GM12864 (cell line): ENCODE measurements at regions not wholly inside any gene's neighbourhood (a gene's known extent, or its start where the extent isn't known, plus 50 kb on each side); places are given as distances from the start of the nearest gene placed in this dataset.

Source experiments
- DNase-seq: peaks from one replicate; pipeline ENCODE4 v3.0.0-alpha.2; 2011; ENCODE audit warnings: low read depth
- H3K4me3 ChIP-seq: 2 replicates; pipeline ENCODE4 v1.5.1; 2011; ENCODE audit warnings: mild to moderate bottlenecking, low read depth, low read length, control low read depth
- TF ChIP-seq, protein P1 (sequence below): IDR thresholded peaks from 2 replicates; pipeline ENCODE4 v1.5.1; 2011; ENCODE audit warnings: low read depth, mild to moderate bottlenecking, moderate library complexity, low read length, control low read depth, inconsistent platforms; ENCODE audit errors: missing control alignments

DNA sequence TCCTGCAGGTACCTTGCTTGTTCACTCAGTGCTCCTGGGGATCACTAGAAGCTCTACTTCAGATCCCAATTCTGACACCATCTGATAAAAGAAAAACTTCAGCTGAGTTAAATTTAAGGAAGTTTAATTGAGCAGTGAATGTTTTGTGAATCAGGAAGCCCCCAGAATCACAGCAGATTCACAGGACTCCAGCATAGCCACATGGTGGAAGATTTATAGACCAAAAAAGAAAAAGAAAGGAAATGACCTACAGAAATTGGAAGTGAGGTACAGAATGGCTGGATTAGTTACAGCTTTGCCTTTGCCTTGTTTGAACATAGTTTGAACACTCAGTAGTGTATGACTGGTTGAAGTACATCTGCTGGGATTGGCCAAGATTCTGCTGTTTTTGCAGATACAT, 182.7 kb upstream of the SCN7A start:
- H3K4me3 ChIP-seq: no peak overlapping the region
- TF ChIP-seq, protein P1, sequence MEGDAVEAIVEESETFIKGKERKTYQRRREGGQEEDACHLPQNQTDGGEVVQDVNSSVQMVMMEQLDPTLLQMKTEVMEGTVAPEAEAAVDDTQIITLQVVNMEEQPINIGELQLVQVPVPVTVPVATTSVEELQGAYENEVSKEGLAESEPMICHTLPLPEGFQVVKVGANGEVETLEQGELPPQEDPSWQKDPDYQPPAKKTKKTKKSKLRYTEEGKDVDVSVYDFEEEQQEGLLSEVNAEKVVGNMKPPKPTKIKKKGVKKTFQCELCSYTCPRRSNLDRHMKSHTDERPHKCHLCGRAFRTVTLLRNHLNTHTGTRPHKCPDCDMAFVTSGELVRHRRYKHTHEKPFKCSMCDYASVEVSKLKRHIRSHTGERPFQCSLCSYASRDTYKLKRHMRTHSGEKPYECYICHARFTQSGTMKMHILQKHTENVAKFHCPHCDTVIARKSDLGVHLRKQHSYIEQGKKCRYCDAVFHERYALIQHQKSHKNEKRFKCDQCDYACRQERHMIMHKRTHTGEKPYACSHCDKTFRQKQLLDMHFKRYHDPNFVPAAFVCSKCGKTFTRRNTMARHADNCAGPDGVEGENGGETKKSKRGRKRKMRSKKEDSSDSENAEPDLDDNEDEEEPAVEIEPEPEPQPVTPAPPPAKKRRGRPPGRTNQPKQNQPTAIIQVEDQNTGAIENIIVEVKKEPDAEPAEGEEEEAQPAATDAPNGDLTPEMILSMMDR: no peak
- no peak for DNase-seq

- DNase-seq: no peak
- TF ChIP-seq, protein P1: no peak
- H3K4me3 ChIP-seq: no peak overlapping the region
Observed at GRCh38 chr2:166675553-166675952, 181.5 kb upstream of the SCN7A start.

- TF ChIP-seq, protein P1: no peak
- H3K4me3 ChIP-seq: no peak overlapping the region
- no peak for DNase-seq
Observed at GRCh38 chr2:166673986-166674385, 179.9 kb upstream of the SCN7A start.

- DNase-seq: no peak
- no peak overlapping the region for H3K4me3 ChIP-seq
- TF ChIP-seq, protein P1: no peak
Observed at GRCh38 chr2:166671801-166672200, 177.8 kb upstream of the SCN7A start.

DNA sequence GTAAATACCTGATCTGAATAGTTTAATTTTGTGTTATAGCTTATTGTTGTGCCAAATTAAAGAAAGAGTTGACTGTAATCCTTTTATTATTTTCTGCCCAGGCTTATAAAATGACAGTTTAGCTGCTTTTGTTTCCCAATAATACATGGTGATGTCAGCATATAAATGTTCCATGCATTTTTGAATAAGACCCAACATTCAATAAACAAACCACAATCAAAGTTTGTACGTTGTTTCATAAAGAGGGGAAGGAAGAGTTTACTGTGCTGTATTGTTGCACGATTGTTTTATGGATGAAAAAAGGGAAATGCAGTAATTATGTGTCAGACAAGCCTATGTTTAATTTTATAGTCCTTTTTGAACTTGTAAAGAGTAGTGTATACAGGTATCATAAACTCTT, 177.2 kb upstream of the SCN7A start:
- DNase-seq: no peak
- no peak overlapping the region for H3K4me3 ChIP-seq
- TF ChIP-seq, protein P1: no peak

- H3K4me3 ChIP-seq: no peak overlapping the region
- TF ChIP-seq, protein P1: no peak
- DNase-seq: no peak
Observed at GRCh38 chr2:166665991-166666940, 172.2 kb upstream of the SCN7A start.

- no peak overlapping the region for H3K4me3 ChIP-seq
- DNase-seq: no peak
- TF ChIP-seq, protein P1: no peak
Observed at GRCh38 chr2:166661824-166662223, 167.8 kb upstream of the SCN7A start.
